ENCODE measurements at regions not wholly inside any gene's neighbourhood (a gene's known extent, or its start where the extent isn't known, plus 50 kb on each side); places are given as distances from the start of the nearest gene placed in this dataset.

DNA sequence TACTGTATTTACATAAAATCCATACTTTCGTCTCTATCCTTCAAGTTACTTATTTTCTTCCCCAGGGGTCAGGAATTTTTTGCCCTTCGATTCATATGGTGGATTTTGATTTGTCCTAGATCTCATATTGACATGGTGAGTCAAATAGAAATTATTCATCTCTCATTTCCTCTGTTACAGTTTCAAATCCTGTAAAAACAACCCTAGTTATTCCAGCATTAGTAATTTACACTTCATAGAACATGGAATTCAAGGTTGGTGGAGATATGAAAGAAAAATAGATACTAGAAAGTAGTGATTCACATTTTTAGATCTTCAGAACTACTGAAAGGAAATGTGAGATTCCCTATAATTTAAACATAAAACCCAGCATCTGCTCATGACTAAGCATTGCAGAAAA is 1331.0 kb upstream of the CDH9 start:
- intact Hi-C loops (cut with DNase I) = no loop called here
- Histone ChIP-seq H3K36me3 (no peaks in the 10 kb centered on the region), H3K27ac (no peak overlapping the region), H3K9me3 (no peaks in the 10 kb centered on the region), H3K4me1 (no peaks in the 10 kb centered on the region), H3K27me3 (no peaks in the 10 kb centered on the region), H3K4me3 (no peak overlapping the region)
- DNase-seq (ENCODE audit: extremely low spot score in 2 of 2) = no peak
- TF ChIP-seq POLR2AphosphoS5 (IDR thresholded peaks at IDR 0.05; ENCODE audit: insufficient read depth in 1 of 2, low read depth in 1 of 2) (no peak), POLR2A (IDR thresholded peaks at IDR 0.05) (no peak)
- TF ChIP-seq, protein P1, sequence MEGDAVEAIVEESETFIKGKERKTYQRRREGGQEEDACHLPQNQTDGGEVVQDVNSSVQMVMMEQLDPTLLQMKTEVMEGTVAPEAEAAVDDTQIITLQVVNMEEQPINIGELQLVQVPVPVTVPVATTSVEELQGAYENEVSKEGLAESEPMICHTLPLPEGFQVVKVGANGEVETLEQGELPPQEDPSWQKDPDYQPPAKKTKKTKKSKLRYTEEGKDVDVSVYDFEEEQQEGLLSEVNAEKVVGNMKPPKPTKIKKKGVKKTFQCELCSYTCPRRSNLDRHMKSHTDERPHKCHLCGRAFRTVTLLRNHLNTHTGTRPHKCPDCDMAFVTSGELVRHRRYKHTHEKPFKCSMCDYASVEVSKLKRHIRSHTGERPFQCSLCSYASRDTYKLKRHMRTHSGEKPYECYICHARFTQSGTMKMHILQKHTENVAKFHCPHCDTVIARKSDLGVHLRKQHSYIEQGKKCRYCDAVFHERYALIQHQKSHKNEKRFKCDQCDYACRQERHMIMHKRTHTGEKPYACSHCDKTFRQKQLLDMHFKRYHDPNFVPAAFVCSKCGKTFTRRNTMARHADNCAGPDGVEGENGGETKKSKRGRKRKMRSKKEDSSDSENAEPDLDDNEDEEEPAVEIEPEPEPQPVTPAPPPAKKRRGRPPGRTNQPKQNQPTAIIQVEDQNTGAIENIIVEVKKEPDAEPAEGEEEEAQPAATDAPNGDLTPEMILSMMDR (IDR thresholded peaks at IDR 0.05) = no peak

- Histone ChIP-seq H3K27ac (no peak overlapping the region), H3K4me1 (no peaks in the 10 kb centered on the region), H3K27me3 (no peaks in the 10 kb centered on the region), H3K4me3 (no peak overlapping the region), H3K36me3 (no peaks in the 10 kb centered on the region), H3K9me3 (no peaks in the 10 kb centered on the region)
- no peak for DNase-seq (ENCODE audit: extremely low spot score in 2 of 2)
- TF ChIP-seq, protein P1 (IDR thresholded peaks at IDR 0.05) = no peak
- TF ChIP-seq POLR2A (IDR thresholded peaks at IDR 0.05) = no peak
- no peak for TF ChIP-seq POLR2AphosphoS5 (IDR thresholded peaks at IDR 0.05; ENCODE audit: insufficient read depth in 1 of 2, low read depth in 1 of 2)
- intact Hi-C loops (cut with DNase I) = no loop called here
Observed at GRCh38 chr5:28355831-28356230, 1317.4 kb upstream of the CDH9 start.

DNA sequence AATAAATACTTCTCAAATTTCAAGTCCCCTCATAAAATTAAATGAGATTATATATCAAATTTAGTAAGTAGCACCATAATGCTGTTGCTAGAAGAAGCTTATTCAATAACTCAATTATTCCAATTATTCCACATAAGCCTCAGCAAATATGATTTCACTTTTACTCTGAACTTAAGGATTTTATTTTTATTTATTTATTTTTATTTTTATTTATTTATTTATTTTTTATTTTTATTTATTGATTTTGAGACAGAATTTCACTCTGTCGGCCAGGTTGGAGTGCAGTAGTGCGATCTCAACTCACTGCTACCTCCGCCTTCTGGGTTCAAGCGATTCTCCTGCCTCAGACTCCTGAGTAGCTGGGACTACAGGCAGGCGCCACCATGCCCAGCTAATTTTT is 1308.3 kb upstream of the CDH9 start:
- Histone ChIP-seq H3K9me3 (no peaks in the 10 kb centered on the region), H3K27me3 (no peaks in the 10 kb centered on the region), H3K36me3 (no peaks in the 10 kb centered on the region), H3K27ac (no peak overlapping the region), H3K4me1 (no peaks in the 10 kb centered on the region), H3K4me3 (no peak overlapping the region)
- TF ChIP-seq POLR2AphosphoS5 (IDR thresholded peaks at IDR 0.05; ENCODE audit: insufficient read depth in 1 of 2, low read depth in 1 of 2) (no peak), POLR2A (IDR thresholded peaks at IDR 0.05) (no peak)
- TF ChIP-seq, protein P1 (IDR thresholded peaks at IDR 0.05) = no peak
- DNase-seq (ENCODE audit: extremely low spot score in 2 of 2) = no peak
- intact Hi-C loops (cut with DNase I) = no loop called here

DNA sequence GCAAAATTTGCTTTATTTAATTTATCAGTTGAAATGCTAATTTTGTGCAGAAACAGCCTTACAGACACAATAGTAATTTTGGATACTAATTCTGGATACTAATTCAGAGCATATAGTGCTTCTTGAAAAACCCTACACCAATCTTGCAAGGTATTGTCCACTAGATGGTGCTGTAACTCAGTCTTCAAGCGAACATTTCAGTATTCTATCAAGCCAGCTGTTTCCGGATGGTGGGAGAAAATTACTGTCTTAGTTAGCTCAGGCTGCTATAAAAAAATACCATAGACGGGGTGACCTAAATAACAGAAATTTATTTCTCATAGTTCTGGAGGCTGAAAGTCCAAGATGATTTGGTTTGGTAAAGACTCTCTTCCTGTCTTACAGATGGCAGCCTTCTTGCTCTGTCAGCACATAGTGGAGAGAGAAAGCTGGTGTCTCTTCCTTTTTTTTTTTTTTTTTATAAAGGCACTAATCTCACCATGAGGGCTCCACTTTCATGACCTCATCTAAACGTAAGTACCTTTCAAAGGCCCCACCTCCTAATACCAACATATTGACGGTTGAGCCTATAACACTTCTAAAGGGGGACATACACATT is 1306.5 kb upstream of the CDH9 start:
- TF ChIP-seq POLR2AphosphoS5 (IDR thresholded peaks at IDR 0.05; ENCODE audit: insufficient read depth in 1 of 2, low read depth in 1 of 2) (no peak), POLR2A (IDR thresholded peaks at IDR 0.05) (no peak)
- TF ChIP-seq, protein P1 (IDR thresholded peaks at IDR 0.05) = no peak
- Histone ChIP-seq H3K27ac (no peak overlapping the region), H3K36me3 (no peaks in the 10 kb centered on the region), H3K4me3 (no peak overlapping the region), H3K9me3 (no peaks in the 10 kb centered on the region), H3K27me3 (no peaks in the 10 kb centered on the region), H3K4me1 (no peaks in the 10 kb centered on the region)
- intact Hi-C loops (cut with DNase I) = no loop called here
- DNase-seq (ENCODE audit: extremely low spot score in 2 of 2) = no peak

DNA sequence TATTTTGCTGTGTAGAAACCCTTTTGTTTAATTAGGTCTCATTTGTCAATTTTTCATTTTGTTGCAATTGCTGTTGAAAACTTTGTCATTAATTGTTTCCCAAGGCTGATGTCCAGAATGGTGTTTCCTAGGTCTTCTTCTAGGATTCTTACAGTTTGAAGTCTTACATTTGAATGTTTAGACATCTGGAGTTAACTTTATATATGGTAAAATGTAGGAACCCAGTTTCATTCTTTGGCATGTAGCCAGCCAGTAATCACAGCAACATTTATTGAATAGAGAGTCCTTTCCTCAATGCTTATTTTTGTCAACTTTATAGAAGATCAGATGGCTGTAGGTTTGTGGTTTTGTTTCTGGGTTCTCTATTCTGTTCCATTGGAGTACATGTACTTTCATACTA is 1290.8 kb upstream of the CDH9 start:
- H3K27me3 ChIP-seq = no peaks in the 10 kb centered on the region
- H3K9me3 ChIP-seq = no peaks in the 10 kb centered on the region
- intact Hi-C loops (cut with DNase I) = no loop called here
- DNase-seq (ENCODE audit: extremely low spot score in 2 of 2) = no peak
- no peaks in the 10 kb centered on the region for H3K36me3 ChIP-seq
- H3K4me1 ChIP-seq = no peaks in the 10 kb centered on the region
- no peak overlapping the region for H3K27ac ChIP-seq
- TF ChIP-seq POLR2A (IDR thresholded peaks at IDR 0.05) = no peak
- TF ChIP-seq, protein P1 (IDR thresholded peaks at IDR 0.05) = no peak
- no peak for TF ChIP-seq POLR2AphosphoS5 (IDR thresholded peaks at IDR 0.05; ENCODE audit: insufficient read depth in 1 of 2, low read depth in 1 of 2)
- no peak overlapping the region for H3K4me3 ChIP-seq
